CD4-positive, alpha-beta T cell (primary cell): ENCODE measurements at regions not wholly inside any gene's neighbourhood (a gene's known extent, or its start where the extent isn't known, plus 50 kb on each side); places are given as distances from the start of the nearest gene placed in this dataset.

Experiments used
- ATAC-seq: fragments of 200-7000 bp; cut with Tn5 transposase; one replicate; pipeline ENCODE4 v1.10.0; 2022; ENCODE audit warnings: mild to moderate bottlenecking; ENCODE audit not compliant: poor library complexity
- CTCF ChIA-PET: fragments of 350-600 bp; sonication (Branson Sonifier 250); formaldehyde crosslinking; loops from one replicate; lab custom pipeline; 2021; ENCODE audit warnings: antibody characterized with exemption, inconsistent platforms; lab: Charles Lee
- POLR2A ChIA-PET: fragments of 350-600 bp; sonication (Branson Sonifier 250); formaldehyde crosslinking; loops from one replicate; lab custom pipeline; 2021; ENCODE audit warnings: antibody characterized with exemption, inconsistent platforms; lab: Charles Lee
- DNase-seq, 14 experiments: peaks; one replicate each; pipeline ENCODE4 v3.0.0-alpha.2; 2013 to 2020; ENCODE audit warnings: mixed read lengths in 2 of 14
- H3K27ac ChIP-seq, 2 donors: one replicate each; pipeline versions ENCODE4 v1.5.1 to v1.7.0; 2013; ENCODE audit warnings: low read length in 2 of 2, low read depth in 1 of 2, mild to moderate bottlenecking in 1 of 2
- H3K27me3 ChIP-seq, 2 experiments: 1 replicate in 1 of 2; 2 replicates in 1 of 2; pipeline versions ENCODE4 v1.6.1 to v1.7.0; 2013; ENCODE audit warnings: low read length in 2 of 2, control low read depth in 1 of 2, mild to moderate bottlenecking in 1 of 2, moderate library complexity in 1 of 2; ENCODE audit not compliant: insufficient read depth in 2 of 2, control insufficient read depth in 1 of 2
- H3K36me3 ChIP-seq: one replicate; pipeline ENCODE4 v1.6.1; 2013; ENCODE audit warnings: low read length, control low read depth; ENCODE audit not compliant: insufficient read depth
- H3K4me1 ChIP-seq: one replicate; pipeline ENCODE4 v1.6.1; 2013; ENCODE audit warnings: low read length, control low read depth; ENCODE audit not compliant: insufficient read depth
- H3K4me3 ChIP-seq: one replicate; pipeline ENCODE4 v1.5.1; 2013; ENCODE audit warnings: mild to moderate bottlenecking, low read length, moderate library complexity
- H3K9me3 ChIP-seq, 2 experiments: 1 replicate in 1 of 2; 2 replicates in 1 of 2; pipeline versions ENCODE4 v1.6.1 to v1.7.0; 2013; ENCODE audit warnings: low read length in 2 of 2, mild to moderate bottlenecking in 2 of 2, control low read depth in 1 of 2, moderate library complexity in 1 of 2; ENCODE audit not compliant: control insufficient read depth in 1 of 2, insufficient read depth in 1 of 2
- H3K27ac Mint-ChIP-seq: one replicate; pipeline ENCODE4 v1.8.0; 2020; ENCODE audit warnings: mixed read lengths
- H3K27me3 Mint-ChIP-seq: one replicate; pipeline ENCODE4 v1.8.0; 2021; ENCODE audit warnings: mixed read lengths
- H3K36me3 Mint-ChIP-seq: one replicate; pipeline ENCODE4 v1.8.0; 2021; ENCODE audit warnings: low read depth, mixed read lengths
- H3K4me1 Mint-ChIP-seq: one replicate; pipeline ENCODE4 v1.8.0; 2021; ENCODE audit warnings: low read depth, mixed read lengths
- H3K4me3 Mint-ChIP-seq: one replicate; pipeline ENCODE4 v1.8.0; 2020; ENCODE audit warnings: mild to moderate bottlenecking, mixed read lengths
- H3K9me3 Mint-ChIP-seq: one replicate; pipeline ENCODE4 v1.8.0; 2020; ENCODE audit warnings: mixed read lengths
- CTCF ChIP-seq: fragments of 200-600 bp; IDR thresholded peaks from one replicate; pipeline ENCODE4 v1.8.0; 2022; ENCODE audit warnings: antibody characterized with exemption, mild to moderate bottlenecking
- intact Hi-C, 2 experiments: fragments of 100-400 bp; cut with DNase I in 1 of 2; cut with micrococcal nuclease in 1 of 2; formaldehyde crosslinking; loops; one replicate each; pipeline versions ENCODE4 v1.15.1 to v1.9.0; 2023 to 2025; cut with DNase I, micrococcal nuclease

- H3K36me3 ChIP-seq, result no peaks in the 10 kb centered on the region
- DNase-seq (no peak), ATAC-seq (no peak)
- Mint-ChIP-seq H3K27me3 (no peaks in the 10 kb centered on the region), H3K4me3 (no peak overlapping the region), H3K9me3 (no peaks in the 10 kb centered on the region), H3K27ac (no peak overlapping the region), H3K4me1 (no peaks in the 10 kb centered on the region), H3K36me3 (no peaks in the 10 kb centered on the region)
- intact Hi-C loops, result no loop called here
- no peak overlapping the region for H3K4me3 ChIP-seq
- ChIA-PET POLR2A (no interaction called here), CTCF (no interaction called here)
- H3K9me3 ChIP-seq, result no peaks in the 10 kb centered on the region
- no peak overlapping the region for H3K27ac ChIP-seq
- no peak for TF ChIP-seq CTCF
- H3K4me1 ChIP-seq, result no peaks in the 10 kb centered on the region
- H3K27me3 ChIP-seq, result no peaks in the 10 kb centered on the region
These were observed 69.5 kb upstream of the GLS start for GRCh38 chr2:190810981-190811587.

- H3K36me3 ChIP-seq, result no peaks in the 10 kb centered on the region
- Mint-ChIP-seq H3K9me3 (no peaks in the 10 kb centered on the region), H3K27ac (no peak overlapping the region), H3K4me1 (no peaks in the 10 kb centered on the region), H3K27me3 (no peaks in the 10 kb centered on the region), H3K36me3 (no peaks in the 10 kb centered on the region), H3K4me3 (no peak overlapping the region)
- H3K4me3 ChIP-seq, result no peak overlapping the region
- no peaks in the 10 kb centered on the region for H3K9me3 ChIP-seq
- H3K27ac ChIP-seq, result no peak overlapping the region
- no peak for DNase-seq
- intact Hi-C loops, result no loop called here
- no peaks in the 10 kb centered on the region for H3K4me1 ChIP-seq
- ChIA-PET CTCF (no interaction called here), POLR2A (no interaction called here)
- ATAC-seq, result no peak
- no peaks in the 10 kb centered on the region for H3K27me3 ChIP-seq
- no peak for TF ChIP-seq CTCF
These were observed 68.8 kb upstream of the GLS start for GRCh38 chr2:190811811-190812210.

DNA sequence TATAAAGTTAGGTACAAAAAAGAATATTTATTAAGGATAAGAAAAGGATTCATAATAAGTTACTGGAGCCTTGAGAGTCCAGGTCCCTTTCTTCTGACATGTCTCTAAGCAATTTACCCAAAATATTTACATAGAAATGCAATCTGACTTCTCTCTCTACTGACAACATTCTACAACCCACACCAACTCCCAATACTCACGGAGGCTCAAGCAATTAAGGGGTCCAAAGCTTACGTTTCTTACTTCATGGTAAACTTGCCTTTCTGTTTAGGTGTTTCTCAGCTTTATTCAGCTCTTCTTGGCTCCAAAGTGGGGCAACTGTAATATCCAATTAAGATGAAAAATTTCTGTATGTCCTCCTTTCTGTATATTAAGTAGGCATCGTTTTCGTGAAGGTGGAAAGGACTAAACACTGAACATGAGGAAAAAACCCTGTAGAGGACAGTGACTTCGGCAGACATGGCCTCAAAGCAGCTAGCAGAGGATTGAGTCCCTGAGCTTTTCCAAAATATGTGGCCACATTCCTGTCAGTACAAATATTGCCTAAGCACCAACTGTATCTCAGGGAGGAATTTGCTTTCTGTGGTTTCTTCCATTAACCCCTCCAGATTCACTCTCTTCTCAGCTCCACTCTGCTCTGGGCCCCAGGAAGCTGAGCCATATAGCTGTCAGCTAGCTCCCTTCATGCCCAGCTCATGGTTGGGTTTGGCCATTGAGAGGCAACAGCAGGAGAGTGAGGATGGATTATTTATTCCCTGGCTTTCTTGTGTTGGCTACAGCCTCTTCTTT, 67.9 kb upstream of the GLS start:
- H3K36me3 ChIP-seq, result no peaks in the 10 kb centered on the region
- Mint-ChIP-seq H3K4me3 (no peak overlapping the region), H3K4me1 (no peaks in the 10 kb centered on the region), H3K9me3 (no peaks in the 10 kb centered on the region), H3K36me3 (no peaks in the 10 kb centered on the region), H3K27ac (no peak overlapping the region), H3K27me3 (no peaks in the 10 kb centered on the region)
- ATAC-seq (no peak), DNase-seq (no peak)
- no peaks in the 10 kb centered on the region for H3K4me1 ChIP-seq
- POLR2A ChIA-PET, result no interaction called here
- H3K9me3 ChIP-seq, result no peaks in the 10 kb centered on the region
- CTCF ChIA-PET, result no interaction called here
- H3K4me3 ChIP-seq, result no peak overlapping the region
- TF ChIP-seq CTCF, result no peak
- H3K27me3 ChIP-seq, result no peaks in the 10 kb centered on the region
- intact Hi-C loops, result no loop called here
- no peak overlapping the region for H3K27ac ChIP-seq
